ENCODE measurements at regions not wholly inside any gene's neighbourhood (a gene's known extent, or its start where the extent isn't known, plus 50 kb on each side); places are given as distances from the start of the nearest gene placed in this dataset.
"Not testable (repeated sequence)": the region's sequence is repeated elsewhere in the genome, so short reads cannot be mapped to it uniquely, and the experiment has no call there.

- in situ Hi-C loops (cut with HindIII; ENCODE audit: low sequenced_read_pairs) = no loop called here
These were observed 618.6 kb downstream of the EPM2A start for GRCh38 chr6:145116591-145117178.

- in situ Hi-C loops (cut with HindIII; ENCODE audit: low sequenced_read_pairs) = no loop called here
These were observed 617.1 kb downstream of the EPM2A start for GRCh38 chr6:145118224-145118623.

GRCh38 chr6:145119081-145119480 lies 616.2 kb downstream of the EPM2A start:
- in situ Hi-C loops (cut with HindIII; ENCODE audit: low sequenced_read_pairs) = no loop called here

GRCh38 chr6:145132709-145133108 lies 602.6 kb downstream of the EPM2A start:
- in situ Hi-C loops (cut with HindIII; ENCODE audit: low sequenced_read_pairs) = no loop called here

- in situ Hi-C loops (cut with HindIII; ENCODE audit: low sequenced_read_pairs) = no loop called here
These were observed 599.6 kb downstream of the EPM2A start for GRCh38 chr6:145135702-145136101.

GRCh38 chr6:145137425-145137824 lies 597.9 kb downstream of the EPM2A start:
- in situ Hi-C loops (cut with HindIII; ENCODE audit: low sequenced_read_pairs) = no loop called here

GRCh38 chr6:145138469-145139139 lies 596.7 kb downstream of the EPM2A start:
- in situ Hi-C loops (cut with HindIII; ENCODE audit: low sequenced_read_pairs) = no loop called here

GRCh38 chr6:145139140-145139850 lies 596.0 kb downstream of the EPM2A start:
- in situ Hi-C loops (cut with HindIII; ENCODE audit: low sequenced_read_pairs) = no loop called here

GRCh38 chr6:145139895-145140294 lies 595.4 kb downstream of the EPM2A start:
- in situ Hi-C loops (cut with HindIII; ENCODE audit: low sequenced_read_pairs) = no loop called here

GRCh38 chr6:145141572-145141971 lies 593.7 kb downstream of the EPM2A start:
- in situ Hi-C loops (cut with HindIII; ENCODE audit: low sequenced_read_pairs) = no loop called here

- in situ Hi-C loops (cut with HindIII; ENCODE audit: low sequenced_read_pairs) = no loop called here
These were observed 592.4 kb downstream of the EPM2A start for GRCh38 chr6:145142958-145143357.

- in situ Hi-C loops (cut with HindIII; ENCODE audit: low sequenced_read_pairs) = no loop called here
These were observed 591.9 kb downstream of the EPM2A start for GRCh38 chr6:145143379-145143778.

GRCh38 chr6:145147559-145147958 lies 587.8 kb downstream of the EPM2A start:
- in situ Hi-C loops (cut with HindIII; ENCODE audit: low sequenced_read_pairs) = no loop called here

GRCh38 chr6:145147981-145148749 lies 587.2 kb downstream of the EPM2A start:
- in situ Hi-C loops (cut with HindIII; ENCODE audit: low sequenced_read_pairs) = no loop called here

- in situ Hi-C loops (cut with HindIII; ENCODE audit: low sequenced_read_pairs) = no loop called here
These were observed 586.5 kb downstream of the EPM2A start for GRCh38 chr6:145148776-145149175.

GRCh38 chr6:145151624-145152023 lies 583.7 kb downstream of the EPM2A start:
- in situ Hi-C loops (cut with HindIII; ENCODE audit: low sequenced_read_pairs) = no loop called here

- in situ Hi-C loops (cut with HindIII; ENCODE audit: low sequenced_read_pairs) = no loop called here
These were observed 581.8 kb downstream of the EPM2A start for GRCh38 chr6:145153495-145153894.

GRCh38 chr6:145155411-145155810 lies 579.9 kb downstream of the EPM2A start:
- in situ Hi-C loops (cut with HindIII; ENCODE audit: low sequenced_read_pairs) = no loop called here

- in situ Hi-C loops (cut with HindIII; ENCODE audit: low sequenced_read_pairs) = no loop called here
These were observed 579.2 kb downstream of the EPM2A start for GRCh38 chr6:145155873-145156782.

- in situ Hi-C loops (cut with HindIII; ENCODE audit: low sequenced_read_pairs) = not testable (repeated sequence)
These were observed 576.7 kb downstream of the EPM2A start for GRCh38 chr6:145158636-145159035.
